K562 (cell line): ENCODE measurements at regions not wholly inside any gene's neighbourhood (a gene's known extent, or its start where the extent isn't known, plus 50 kb on each side); places are given as distances from the start of the nearest gene placed in this dataset.

Experiments used
- USF2 ChIP-seq: sonication (generic); formaldehyde crosslinking; IDR thresholded peaks from 2 replicates; pipeline ENCODE4 v1.5.0; 2020; ENCODE audit warnings: missing genetic modification reagents
- TF ChIP-seq, protein P1 (sequence below), 2 experiments: fragments of 450-650 bp in 1 of 2; sonication (generic) in 1 of 2; formaldehyde crosslinking in 1 of 2; IDR thresholded peaks; 2 replicates each; pipeline versions ENCODE4 v1.7.1 to v1.9.0; 2016 to 2022; ENCODE audit warnings: inconsistent platforms in 1 of 2, mild to moderate bottlenecking in 1 of 2, missing genetic modification reagents in 1 of 2

DNA sequence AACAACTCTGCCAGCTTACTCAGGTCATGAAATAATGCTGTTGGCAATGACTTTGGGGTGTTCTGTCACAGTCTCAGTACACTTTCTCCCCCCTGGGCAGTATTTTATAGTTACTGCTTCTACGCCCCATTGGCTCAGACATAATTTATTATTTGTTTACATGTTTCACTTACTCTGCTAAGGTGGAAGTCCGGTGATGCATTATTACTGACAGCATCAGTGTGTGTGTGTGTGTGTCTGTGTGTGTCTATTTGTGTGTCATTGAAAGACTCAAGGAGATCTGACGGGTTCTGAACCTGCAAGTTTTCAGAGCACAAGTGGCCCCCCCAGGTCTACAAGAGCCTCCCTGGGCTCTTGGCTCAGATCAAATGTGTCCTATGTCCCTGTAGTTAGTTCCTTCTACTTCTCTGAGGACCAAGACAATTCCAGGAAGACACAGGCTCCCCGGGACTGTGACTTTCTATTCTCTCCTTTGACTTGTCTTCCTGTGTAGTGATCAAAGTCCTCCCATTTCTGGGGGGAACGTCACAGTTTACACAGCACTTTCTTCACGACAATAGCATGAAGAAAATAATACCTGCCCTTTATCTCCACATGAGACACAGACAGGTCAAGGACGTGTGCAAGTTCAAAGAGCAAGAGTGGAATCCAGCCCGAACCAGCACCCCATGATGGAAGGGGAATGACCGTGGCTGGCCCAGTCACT is 283.7 kb upstream of the GATB start (continued):
- TF ChIP-seq, protein P1, sequence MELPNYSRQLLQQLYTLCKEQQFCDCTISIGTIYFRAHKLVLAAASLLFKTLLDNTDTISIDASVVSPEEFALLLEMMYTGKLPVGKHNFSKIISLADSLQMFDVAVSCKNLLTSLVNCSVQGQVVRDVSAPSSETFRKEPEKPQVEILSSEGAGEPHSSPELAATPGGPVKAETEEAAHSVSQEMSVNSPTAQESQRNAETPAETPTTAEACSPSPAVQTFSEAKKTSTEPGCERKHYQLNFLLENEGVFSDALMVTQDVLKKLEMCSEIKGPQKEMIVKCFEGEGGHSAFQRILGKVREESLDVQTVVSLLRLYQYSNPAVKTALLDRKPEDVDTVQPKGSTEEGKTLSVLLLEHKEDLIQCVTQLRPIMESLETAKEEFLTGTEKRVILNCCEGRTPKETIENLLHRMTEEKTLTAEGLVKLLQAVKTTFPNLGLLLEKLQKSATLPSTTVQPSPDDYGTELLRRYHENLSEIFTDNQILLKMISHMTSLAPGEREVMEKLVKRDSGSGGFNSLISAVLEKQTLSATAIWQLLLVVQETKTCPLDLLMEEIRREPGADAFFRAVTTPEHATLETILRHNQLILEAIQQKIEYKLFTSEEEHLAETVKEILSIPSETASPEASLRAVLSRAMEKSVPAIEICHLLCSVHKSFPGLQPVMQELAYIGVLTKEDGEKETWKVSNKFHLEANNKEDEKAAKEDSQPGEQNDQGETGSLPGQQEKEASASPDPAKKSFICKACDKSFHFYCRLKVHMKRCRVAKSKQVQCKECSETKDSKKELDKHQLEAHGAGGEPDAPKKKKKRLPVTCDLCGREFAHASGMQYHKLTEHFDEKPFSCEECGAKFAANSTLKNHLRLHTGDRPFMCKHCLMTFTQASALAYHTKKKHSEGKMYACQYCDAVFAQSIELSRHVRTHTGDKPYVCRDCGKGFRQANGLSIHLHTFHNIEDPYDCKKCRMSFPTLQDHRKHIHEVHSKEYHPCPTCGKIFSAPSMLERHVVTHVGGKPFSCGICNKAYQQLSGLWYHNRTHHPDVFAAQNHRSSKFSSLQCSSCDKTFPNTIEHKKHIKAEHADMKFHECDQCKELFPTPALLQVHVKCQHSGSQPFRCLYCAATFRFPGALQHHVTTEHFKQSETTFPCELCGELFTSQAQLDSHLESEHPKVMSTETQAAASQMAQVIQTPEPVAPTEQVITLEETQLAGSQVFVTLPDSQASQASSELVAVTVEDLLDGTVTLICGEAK (IDR thresholded peaks at IDR 0.05), result no peak
- TF ChIP-seq, protein P1 (CRISPR knock-in tag; IDR thresholded peaks at IDR 0.05), result no peak
- no peak for TF ChIP-seq USF2 (CRISPR knock-in tag)
